SIG-M5 treated with dmso at 0.1 percent for 504 hours (cell line): ENCODE measurements at regions not wholly inside any gene's neighbourhood (a gene's known extent, or its start where the extent isn't known, plus 50 kb on each side); places are given as distances from the start of the nearest gene placed in this dataset.
A peak's percentile ranks its signal among the peaks of the same experiment; 100 is the strongest.

ENCODE experiments used
- DNase-seq: peaks from one replicate; lab custom pipeline; 2025; ENCODE audit not compliant: unreplicated experiment; lab: John Stamatoyannopoulos, UW

- DNase-seq, result no peak
These were observed 136.0 kb upstream of the GLI2 start for GRCh38 chr2:120599656-120600055.

- no peak for DNase-seq
These were observed 135.3 kb upstream of the GLI2 start for GRCh38 chr2:120600335-120600734.

GRCh38 chr2:120600786-120601185, 134.9 kb upstream of the GLI2 start:
- no peak for DNase-seq

- no peak for DNase-seq
These were observed 134.1 kb upstream of the GLI2 start for GRCh38 chr2:120601566-120601965.

GRCh38 chr2:120602251-120602650, 133.4 kb upstream of the GLI2 start:
- DNase-seq, result peak; percentile 7

GRCh38 chr2:120604767-120605166, 130.9 kb upstream of the GLI2 start:
- no peak for DNase-seq

GRCh38 chr2:120605231-120605935, 130.3 kb upstream of the GLI2 start:
- peak; percentile 68 for DNase-seq

- no peak for DNase-seq
These were observed 129.4 kb upstream of the GLI2 start for GRCh38 chr2:120606280-120606679.

GRCh38 chr2:120606931-120607330, 128.7 kb upstream of the GLI2 start:
- no peak for DNase-seq

- no peak for DNase-seq
These were observed 128.2 kb upstream of the GLI2 start for GRCh38 chr2:120607506-120607905.

- DNase-seq, result no peak
These were observed 127.7 kb upstream of the GLI2 start for GRCh38 chr2:120607996-120608395.

- DNase-seq, result no peak
These were observed 125.8 kb upstream of the GLI2 start for GRCh38 chr2:120609826-120610395.

- DNase-seq, result no peak
These were observed 124.7 kb upstream of the GLI2 start for GRCh38 chr2:120611016-120611415.

GRCh38 chr2:120611961-120612360, 123.7 kb upstream of the GLI2 start:
- DNase-seq, result no peak

GRCh38 chr2:120612471-120612870, 123.2 kb upstream of the GLI2 start:
- DNase-seq, result no peak

- DNase-seq, result no peak
These were observed 122.7 kb upstream of the GLI2 start for GRCh38 chr2:120612931-120613330.

- DNase-seq, result no peak
These were observed 121.7 kb upstream of the GLI2 start for GRCh38 chr2:120613742-120614571.

GRCh38 chr2:120614901-120615300, 120.8 kb upstream of the GLI2 start:
- no peak for DNase-seq

- no peak for DNase-seq
These were observed 119.4 kb upstream of the GLI2 start for GRCh38 chr2:120616261-120616660.

GRCh38 chr2:120617055-120617454, 118.6 kb upstream of the GLI2 start:
- DNase-seq, result no peak

- DNase-seq, result no peak
These were observed 116.8 kb upstream of the GLI2 start for GRCh38 chr2:120618830-120619229.

- DNase-seq, result no peak
These were observed 116.1 kb upstream of the GLI2 start for GRCh38 chr2:120619579-120619978.
